OCI-LY3 (cell line): ENCODE measurements at regions not wholly inside any gene's neighbourhood (a gene's known extent, or its start where the extent isn't known, plus 50 kb on each side); places are given as distances from the start of the nearest gene placed in this dataset.

Source experiments
- H2AFZ ChIP-seq: fragments of 200-600, 300-600 bp; shearing (Covaris generic); 2 replicates; pipeline ENCODE4 v1.6.0; 2014; ENCODE audit warnings: antibody characterized with exemption, low read depth, low read length
- H3K27ac ChIP-seq: fragments of 200-600, 300-600 bp; sonication (generic); 2 replicates; pipeline ENCODE4 v1.5.1; 2014; ENCODE audit warnings: mild to moderate bottlenecking, low read length, moderate library complexity, mixed read lengths
- H3K27me3 ChIP-seq: fragments of 200-600, 300-600 bp; sonication (generic); 2 replicates; pipeline ENCODE4 v1.6.1; 2014; ENCODE audit warnings: low read depth, low read length, mixed read lengths
- H3K36me3 ChIP-seq: fragments of 200-600, 300-600 bp; sonication (generic); replicated peaks from 2 replicates; pipeline ENCODE3; 2014; ENCODE audit warnings: low read depth, low read length, mixed read lengths
- H3K4me1 ChIP-seq: fragments of 300-600, 200-600 bp; sonication (generic); 2 replicates; pipeline ENCODE4 v1.6.1; 2014; ENCODE audit warnings: low read length, mixed read lengths
- H3K4me2 ChIP-seq: fragments of 200-600, 300-600 bp; sonication (generic); 2 replicates; pipeline ENCODE4 v1.6.1; 2014; ENCODE audit warnings: low read length, mixed read lengths
- H3K4me3 ChIP-seq: fragments of 300-600, 200-600 bp; sonication (generic); 2 replicates; pipeline ENCODE4 v1.5.1; 2014; ENCODE audit warnings: antibody characterized with exemption, mild to moderate bottlenecking, low read length, moderate library complexity
- H3K79me2 ChIP-seq: fragments of 300-600, 200-600 bp; shearing (Covaris generic); 2 replicates; pipeline ENCODE4 v1.6.1; 2014; ENCODE audit warnings: mild to moderate bottlenecking, low read length, mixed read lengths
- H3K9ac ChIP-seq: fragments of 300-600, 200-600 bp; shearing (Covaris generic); 2 replicates; pipeline ENCODE4 v1.6.0; 2014; ENCODE audit warnings: mild to moderate bottlenecking, low read length, moderate library complexity
- H3K9me3 ChIP-seq: fragments of 200-600, 300-600 bp; shearing (Covaris generic); 2 replicates; pipeline ENCODE4 v1.6.1; 2014; ENCODE audit warnings: low read length, mixed read lengths; ENCODE audit not compliant: insufficient read depth
- H4K20me1 ChIP-seq: fragments of 200-600, 300-600 bp; sonication (generic); 2 replicates; pipeline ENCODE4 v1.6.1; 2016; ENCODE audit warnings: low read length, mixed read lengths; ENCODE audit not compliant: insufficient read depth
- EZH2phosphoT487 ChIP-seq: fragments of 200-600 bp; shearing (Covaris generic); IDR thresholded peaks from 2 replicates; pipeline ENCODE4 v1.6.1; 2018; ENCODE audit warnings: antibody characterized with exemption, mixed run types, low read depth
- TF ChIP-seq, protein P1 (sequence below): fragments of 200-600, 300-600 bp; sonication (generic); IDR thresholded peaks from 2 replicates; pipeline ENCODE4 v1.5.1; 2014; ENCODE audit warnings: antibody characterized with exemption, low read length, low read depth

GRCh38 chr4:180840142-180840541 is 1403.1 kb upstream of the TENM3 start:
- TF ChIP-seq, protein P1, sequence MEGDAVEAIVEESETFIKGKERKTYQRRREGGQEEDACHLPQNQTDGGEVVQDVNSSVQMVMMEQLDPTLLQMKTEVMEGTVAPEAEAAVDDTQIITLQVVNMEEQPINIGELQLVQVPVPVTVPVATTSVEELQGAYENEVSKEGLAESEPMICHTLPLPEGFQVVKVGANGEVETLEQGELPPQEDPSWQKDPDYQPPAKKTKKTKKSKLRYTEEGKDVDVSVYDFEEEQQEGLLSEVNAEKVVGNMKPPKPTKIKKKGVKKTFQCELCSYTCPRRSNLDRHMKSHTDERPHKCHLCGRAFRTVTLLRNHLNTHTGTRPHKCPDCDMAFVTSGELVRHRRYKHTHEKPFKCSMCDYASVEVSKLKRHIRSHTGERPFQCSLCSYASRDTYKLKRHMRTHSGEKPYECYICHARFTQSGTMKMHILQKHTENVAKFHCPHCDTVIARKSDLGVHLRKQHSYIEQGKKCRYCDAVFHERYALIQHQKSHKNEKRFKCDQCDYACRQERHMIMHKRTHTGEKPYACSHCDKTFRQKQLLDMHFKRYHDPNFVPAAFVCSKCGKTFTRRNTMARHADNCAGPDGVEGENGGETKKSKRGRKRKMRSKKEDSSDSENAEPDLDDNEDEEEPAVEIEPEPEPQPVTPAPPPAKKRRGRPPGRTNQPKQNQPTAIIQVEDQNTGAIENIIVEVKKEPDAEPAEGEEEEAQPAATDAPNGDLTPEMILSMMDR = peak; percentile 15; the same call in 1 of the 2 replicates
- TF ChIP-seq EZH2phosphoT487 = no peak
- Histone ChIP-seq H2AFZ (no peak overlapping the region), H3K4me2 (no peak overlapping the region), H4K20me1 (no peaks in the 10 kb centered on the region), H3K4me3 (no peak overlapping the region), H3K27me3 (no peaks in the 10 kb centered on the region), H3K4me1 (no peaks in the 10 kb centered on the region), H3K27ac (no peak overlapping the region), H3K9ac (no peak overlapping the region), H3K36me3 (no peaks in the 10 kb centered on the region), H3K9me3 (no peaks in the 10 kb centered on the region), H3K79me2 (no peaks in the 10 kb centered on the region)

DNA sequence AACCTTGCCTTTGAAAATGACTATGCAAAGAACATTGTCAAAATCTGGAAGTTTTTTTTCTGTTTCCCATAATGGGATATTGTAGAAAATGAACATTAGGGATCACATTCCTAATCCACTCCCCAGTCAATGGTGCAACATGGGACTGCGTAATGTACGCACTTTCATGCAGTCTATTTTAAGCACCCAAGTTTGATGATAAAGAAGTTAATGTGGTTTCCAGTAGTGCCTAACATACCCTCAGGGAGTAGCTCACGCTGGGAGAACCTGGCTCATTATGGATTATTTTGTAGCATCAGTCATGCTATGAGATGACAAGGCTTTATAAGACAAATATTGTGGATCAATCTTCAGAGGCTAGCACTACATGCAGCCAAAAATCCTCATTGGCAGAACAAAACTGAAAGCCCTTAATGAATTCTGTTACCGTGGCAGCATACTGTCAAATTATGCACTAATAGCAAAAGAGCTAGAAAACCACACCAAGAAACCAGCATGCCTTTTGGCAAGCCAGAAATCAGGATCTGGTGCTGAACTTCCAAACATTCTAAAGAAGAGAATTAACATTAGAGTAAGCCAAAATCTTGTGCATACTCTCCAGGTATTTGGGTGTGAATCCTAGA is 1392.8 kb upstream of the TENM3 start:
- Histone ChIP-seq H3K36me3 (no peaks in the 10 kb centered on the region), H2AFZ (0 out of 2 replicates have a peak overlapping the region, but pooled peaks have one; percentile 7), H3K9ac (no peak overlapping the region), H3K9me3 (peaks cover 4% of the 10 kb centered on the region; the same call in 1 of the 2 replicates), H4K20me1 (no peaks in the 10 kb centered on the region), H3K4me2 (no peak overlapping the region; the same call in 1 of the 2 replicates), H3K27me3 (no peaks in the 10 kb centered on the region), H3K79me2 (no peaks in the 10 kb centered on the region), H3K27ac (no peak overlapping the region), H3K4me3 (no peak overlapping the region), H3K4me1 (no peaks in the 10 kb centered on the region)
- TF ChIP-seq, protein P1 = no peak
- no peak for TF ChIP-seq EZH2phosphoT487

- Histone ChIP-seq H3K4me2 (no peak overlapping the region), H3K27ac (no peak overlapping the region), H3K4me3 (no peak overlapping the region), H2AFZ (no peak overlapping the region), H4K20me1 (no peaks in the 10 kb centered on the region), H3K9me3 (no peaks in the 10 kb centered on the region), H3K79me2 (no peaks in the 10 kb centered on the region), H3K9ac (no peak overlapping the region), H3K27me3 (no peaks in the 10 kb centered on the region), H3K4me1 (no peaks in the 10 kb centered on the region), H3K36me3 (no peaks in the 10 kb centered on the region)
- TF ChIP-seq EZH2phosphoT487 = no peak
- TF ChIP-seq, protein P1 = no peak
Measured at GRCh38 chr4:180852738-180853137, 1390.5 kb upstream of the TENM3 start.

DNA sequence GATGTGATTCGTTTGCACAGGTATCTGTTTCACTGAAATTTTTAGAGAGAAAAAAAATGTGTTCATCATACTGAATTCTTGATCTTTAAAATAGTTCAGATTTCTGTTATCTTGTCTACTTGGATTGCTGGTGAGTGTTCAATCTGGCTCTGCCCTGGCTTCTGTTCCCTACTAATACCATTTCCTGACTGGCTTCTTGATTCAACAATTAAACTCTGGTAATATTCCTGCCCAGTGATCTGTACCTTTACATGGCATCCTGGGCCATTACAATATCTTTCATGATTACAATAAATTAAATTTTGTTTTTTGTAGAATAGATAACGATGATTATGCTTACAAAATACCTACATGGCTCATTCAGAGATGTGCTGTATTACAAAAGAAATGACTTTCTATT is 1388.0 kb upstream of the TENM3 start:
- no peak overlapping the region for H2AFZ ChIP-seq
- no peak overlapping the region for H3K4me3 ChIP-seq
- no peak overlapping the region for H3K4me2 ChIP-seq
- H3K9me3 ChIP-seq = no peaks in the 10 kb centered on the region
- H3K27ac ChIP-seq = no peak overlapping the region
- H3K9ac ChIP-seq = no peak overlapping the region
- no peaks in the 10 kb centered on the region for H3K27me3 ChIP-seq
- H3K36me3 ChIP-seq = no peaks in the 10 kb centered on the region
- no peak for TF ChIP-seq EZH2phosphoT487
- H4K20me1 ChIP-seq = no peaks in the 10 kb centered on the region
- H3K79me2 ChIP-seq = no peaks in the 10 kb centered on the region
- no peaks in the 10 kb centered on the region for H3K4me1 ChIP-seq
